ENCODE measurements at regions not wholly inside any gene's neighbourhood (a gene's known extent, or its start where the extent isn't known, plus 50 kb on each side); places are given as distances from the start of the nearest gene placed in this dataset.

DNA sequence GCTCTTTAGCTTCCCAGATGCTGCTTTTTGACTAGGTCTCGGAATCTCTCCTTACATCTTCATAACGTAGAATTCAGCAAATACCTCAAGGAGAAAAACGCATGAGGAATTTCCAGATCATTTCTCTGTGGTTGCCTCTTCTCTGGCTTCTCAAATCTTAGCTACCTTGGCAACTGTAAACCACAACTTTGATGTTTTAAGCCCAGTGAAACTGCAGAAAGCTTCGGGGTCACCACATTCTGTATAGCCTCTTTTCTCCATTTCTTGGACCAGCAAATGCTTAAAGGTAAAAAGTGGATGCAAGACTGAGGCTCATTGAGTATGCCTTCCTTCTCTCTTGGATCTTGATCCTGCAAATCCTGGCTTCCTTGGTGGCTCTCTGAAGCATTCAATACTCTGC lies 125.5 kb upstream of the FBXL4 start:
- no peak for DNase-seq (ENCODE audit: low read depth in 3 of 3)

DNA sequence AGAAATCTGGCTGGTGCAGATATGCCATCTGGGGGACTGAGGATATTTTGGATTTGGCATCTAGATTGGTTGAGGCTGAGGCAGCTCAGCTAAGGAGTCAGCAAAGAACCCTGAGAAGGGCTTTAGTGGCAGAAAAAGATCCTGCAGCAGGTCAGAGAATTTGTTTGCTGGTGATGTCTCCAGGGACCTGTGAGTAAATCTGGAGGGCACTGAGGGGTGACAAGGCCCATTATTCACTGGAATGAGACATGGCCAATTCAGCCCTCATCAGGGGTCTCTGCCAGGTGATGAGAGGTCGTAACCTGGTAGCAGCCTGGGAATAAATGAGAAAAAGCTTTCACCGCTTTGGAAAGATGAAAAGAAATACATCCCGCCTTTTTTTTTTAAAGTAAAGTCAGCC lies 118.3 kb upstream of the FBXL4 start:
- DNase-seq (ENCODE audit: low read depth in 3 of 3): no peak

DNA sequence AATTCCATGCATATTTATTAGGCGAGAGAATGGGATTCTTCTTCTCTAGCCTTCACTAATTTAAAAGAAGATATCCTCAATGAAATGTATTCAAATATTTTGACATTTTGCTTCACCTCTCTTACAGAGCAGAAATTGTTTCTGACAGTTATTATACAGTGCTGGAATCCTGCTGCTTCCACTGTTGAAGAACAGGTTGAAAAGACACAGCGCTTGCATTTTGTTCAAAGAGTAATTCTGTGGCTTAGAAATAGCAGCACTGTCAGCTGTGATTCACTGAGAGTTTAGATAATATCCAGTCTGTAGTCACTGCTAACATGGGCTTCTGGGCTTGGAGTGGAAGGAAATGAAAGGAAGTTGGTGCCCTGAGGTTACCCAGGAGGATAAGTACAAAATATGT lies 117.1 kb upstream of the FBXL4 start:
- no peak for DNase-seq (ENCODE audit: low read depth in 3 of 3)

DNA sequence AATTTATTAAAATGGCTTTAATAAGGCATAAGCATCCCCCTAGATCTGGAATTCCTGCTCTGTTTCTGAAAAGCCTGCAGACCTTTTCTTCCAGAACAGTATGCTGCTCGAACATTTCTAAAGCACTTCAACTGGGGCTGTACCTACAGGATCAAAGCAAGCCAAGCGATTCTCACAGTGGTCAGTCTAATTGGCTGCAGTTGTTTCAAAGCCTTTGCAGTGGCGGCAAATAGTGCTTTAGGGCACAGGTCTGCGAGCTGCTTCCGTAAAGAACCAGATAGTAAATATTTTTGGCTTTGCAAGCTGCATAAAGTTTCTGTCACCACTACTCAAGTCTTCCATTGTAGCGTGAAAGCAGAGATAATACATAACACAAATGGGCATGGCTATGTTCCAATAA lies 88.9 kb upstream of the FBXL4 start:
- DNase-seq (ENCODE audit: low read depth in 3 of 3): no peak

DNA sequence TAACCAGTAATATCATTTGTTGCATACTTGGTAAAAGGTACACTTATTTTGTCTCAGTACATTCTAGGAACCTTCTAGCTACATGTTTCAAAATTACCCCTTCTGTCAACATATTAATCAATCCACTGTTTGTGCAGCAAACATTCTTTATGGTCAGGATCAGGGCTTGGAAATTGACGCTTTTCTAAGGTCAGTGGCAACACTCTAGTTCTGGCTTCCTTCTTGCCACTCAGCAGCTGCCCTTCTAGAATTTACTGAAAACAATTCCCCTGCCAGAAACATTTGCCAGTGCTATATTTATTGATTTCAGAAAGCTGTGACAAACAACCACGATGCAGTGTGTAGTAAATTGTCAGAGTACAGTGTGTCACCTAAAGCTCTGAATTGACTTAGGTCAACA lies 84.7 kb upstream of the FBXL4 start:
- no peak for DNase-seq (ENCODE audit: low read depth in 3 of 3)

DNA sequence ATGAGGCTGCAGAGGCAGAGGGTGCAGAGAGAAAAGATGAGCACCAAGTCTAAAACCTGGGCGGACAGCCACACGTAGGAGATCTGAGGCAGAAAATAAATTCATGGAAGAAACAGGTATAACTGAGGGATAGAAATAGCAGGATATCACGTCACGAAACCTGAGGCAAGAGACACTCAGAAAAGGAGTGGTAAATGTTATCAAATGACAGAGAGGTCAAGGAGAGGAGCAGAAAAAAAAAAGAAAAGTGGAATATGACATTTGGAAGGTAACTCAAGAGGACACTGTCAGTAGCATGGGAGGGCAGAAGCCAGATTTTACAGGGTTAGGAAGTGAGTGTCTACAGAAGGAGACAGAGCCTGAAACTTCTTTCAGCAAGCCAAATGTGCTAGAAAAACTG lies 84.2 kb upstream of the FBXL4 start:
- no peak for DNase-seq (ENCODE audit: low read depth in 3 of 3)

DNA sequence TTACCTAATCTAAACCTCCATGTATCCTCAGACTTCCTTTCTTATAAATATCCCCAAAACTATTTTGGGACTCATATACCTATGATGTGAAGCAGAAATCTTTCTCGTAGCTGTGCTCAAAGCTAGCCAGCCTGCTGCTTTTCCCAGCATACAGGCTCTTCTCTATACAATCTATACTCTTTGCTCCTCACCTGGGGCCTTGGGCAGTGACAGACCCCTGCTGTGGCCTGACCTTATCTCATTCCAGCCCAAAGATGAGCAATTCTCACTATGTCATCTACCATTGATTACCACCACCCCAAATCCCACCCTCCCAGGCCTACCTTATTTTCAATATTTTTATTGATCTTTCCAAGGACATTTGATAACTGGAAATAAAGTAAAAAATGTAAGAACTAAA lies 83.2 kb upstream of the FBXL4 start:
- no peak for DNase-seq (ENCODE audit: low read depth in 3 of 3)

DNA sequence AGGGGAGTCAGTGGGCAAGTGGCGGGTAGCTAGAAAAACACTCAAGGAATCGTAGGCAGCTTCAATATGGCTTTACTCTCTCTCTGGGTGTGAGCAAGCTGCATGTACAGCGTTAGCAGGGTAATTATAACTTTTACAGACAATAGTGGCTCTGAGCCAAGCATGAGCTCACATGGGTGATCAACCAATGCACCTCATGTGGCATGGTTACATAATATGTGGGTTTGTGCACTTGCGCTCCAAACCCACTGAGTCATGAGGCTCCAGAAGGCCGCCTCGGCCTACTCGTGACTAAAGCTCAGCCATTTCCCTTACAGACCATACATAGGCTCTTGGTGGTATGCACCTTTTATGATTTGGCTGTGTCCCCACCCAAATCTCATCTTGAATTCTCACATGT lies 78.4 kb upstream of the FBXL4 start:
- no peak for DNase-seq (ENCODE audit: low read depth in 3 of 3)

DNA sequence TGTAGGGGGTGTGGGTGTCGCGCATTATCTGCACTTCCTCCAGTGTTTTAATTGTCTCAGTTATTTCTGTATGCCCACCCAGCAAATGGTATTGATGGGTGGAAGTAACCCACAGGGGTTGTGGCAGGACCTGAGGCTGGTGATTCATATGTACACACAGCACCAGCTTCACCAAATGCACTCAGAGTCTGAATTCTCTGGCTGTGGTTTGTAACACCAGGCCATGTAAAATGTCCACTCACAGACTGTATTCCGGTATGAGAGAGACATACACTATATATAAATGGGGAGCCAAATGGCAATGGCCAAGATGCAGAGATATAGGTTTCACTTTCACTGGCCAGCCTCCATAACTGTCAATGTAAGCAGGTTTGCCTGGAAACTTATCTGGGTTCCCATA lies 76.3 kb upstream of the FBXL4 start:
- no peak for DNase-seq (ENCODE audit: low read depth in 3 of 3)

DNA sequence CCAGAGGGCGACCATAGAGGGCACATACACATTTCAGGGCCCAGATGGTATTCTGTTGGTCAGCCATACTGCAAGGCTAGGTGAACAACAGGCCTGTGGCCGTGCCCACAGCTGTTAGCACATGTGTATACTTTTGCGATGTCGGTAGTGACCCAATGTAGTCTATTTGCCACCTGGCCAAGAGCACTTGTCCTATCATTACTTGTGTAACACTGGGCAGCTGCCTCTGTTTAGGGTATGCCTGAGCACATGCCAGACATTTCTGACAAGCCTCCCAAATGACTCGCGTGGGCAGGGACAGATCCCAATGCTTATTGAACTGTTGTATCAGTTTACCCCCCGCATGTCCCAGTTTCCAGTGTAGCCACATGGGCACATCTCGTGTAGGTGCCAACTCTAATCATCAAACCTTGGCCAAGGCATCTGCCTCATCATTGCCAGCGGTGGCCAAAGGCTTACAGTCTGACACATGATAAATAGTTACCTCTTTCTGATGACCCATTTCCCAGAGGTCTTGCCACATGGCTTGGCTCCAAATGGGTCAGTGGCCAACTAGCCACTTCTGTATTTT lies 74.4 kb upstream of the FBXL4 start:
- no peak for DNase-seq (ENCODE audit: low read depth in 3 of 3)

DNA sequence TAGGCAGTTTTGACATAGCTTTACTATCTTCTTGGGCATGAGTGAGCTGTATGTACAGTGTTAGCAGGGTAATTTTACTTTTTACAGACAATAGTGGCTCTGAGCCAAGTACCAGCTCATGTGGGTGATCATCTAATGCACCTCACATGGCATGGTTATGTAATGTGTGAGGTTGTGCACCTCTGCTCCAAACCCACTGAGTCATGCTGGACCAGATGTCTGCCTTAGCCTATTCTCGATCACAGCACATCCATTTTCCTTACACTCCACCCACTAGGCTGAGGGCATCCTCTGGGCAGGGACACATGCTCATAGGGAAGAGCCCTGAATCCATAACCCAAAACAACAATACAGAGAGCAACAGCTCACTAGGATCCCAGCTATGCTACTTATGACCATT lies 71.6 kb upstream of the FBXL4 start:
- DNase-seq (ENCODE audit: low read depth in 3 of 3): no peak

DNA sequence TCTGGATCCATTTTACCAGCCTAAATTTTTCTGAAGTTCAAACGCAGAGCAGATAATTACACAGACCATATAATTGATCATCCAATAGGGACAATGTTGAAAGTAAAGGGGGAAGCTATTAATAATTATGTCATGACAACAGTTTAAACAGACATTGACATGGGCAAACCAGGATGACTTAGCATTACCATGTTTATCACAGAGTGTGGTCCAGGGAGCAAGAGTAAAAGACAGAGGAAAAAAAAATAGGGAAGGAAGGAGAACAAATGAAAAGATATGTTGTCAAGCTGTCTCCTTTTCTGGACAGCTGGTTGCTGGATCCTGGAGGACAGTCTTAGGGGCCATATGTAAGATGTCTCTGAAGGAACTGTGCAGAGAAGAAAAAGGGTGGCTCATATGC lies 69.4 kb upstream of the FBXL4 start:
- no peak for DNase-seq (ENCODE audit: low read depth in 3 of 3)

DNA sequence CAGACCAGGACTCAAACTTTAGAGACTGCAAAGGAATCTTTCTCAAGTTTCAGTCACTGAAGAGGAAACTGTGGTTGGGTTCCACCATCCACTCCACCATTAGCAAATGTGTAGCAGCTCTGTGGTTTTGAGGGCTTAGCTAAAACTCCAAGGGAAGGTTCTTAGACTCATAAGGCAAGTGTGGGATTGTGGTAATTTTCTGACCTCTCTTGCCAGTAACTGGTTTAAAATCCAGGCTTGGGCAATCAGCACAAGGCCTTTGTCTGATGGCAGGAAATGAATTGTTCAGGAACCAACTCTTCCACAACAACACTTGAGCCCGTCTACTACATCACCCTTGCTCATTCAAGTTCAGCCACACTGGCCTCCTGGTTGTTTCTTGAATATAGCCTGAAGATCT lies 68.6 kb upstream of the FBXL4 start:
- DNase-seq (ENCODE audit: low read depth in 3 of 3): no peak

DNA sequence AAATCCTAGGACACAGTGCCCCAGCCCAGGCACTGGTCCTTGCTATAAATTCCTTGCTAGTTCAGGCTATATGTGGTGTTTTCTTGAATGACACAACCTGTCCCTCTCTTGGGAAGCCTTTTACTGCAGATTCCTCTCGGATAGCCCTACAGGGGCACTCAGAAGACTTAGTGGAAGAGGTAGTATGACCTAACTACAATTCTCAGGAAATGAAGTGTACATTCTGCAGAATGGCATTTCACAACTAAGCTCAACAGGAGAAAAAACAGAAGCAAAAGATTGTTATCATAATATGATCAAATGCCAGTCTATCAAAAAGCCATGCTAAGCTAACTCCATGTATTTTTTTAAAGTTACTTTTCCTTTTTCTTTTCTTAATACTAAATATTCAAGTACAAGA lies 66.3 kb upstream of the FBXL4 start:
- no peak for DNase-seq (ENCODE audit: low read depth in 3 of 3)

DNA sequence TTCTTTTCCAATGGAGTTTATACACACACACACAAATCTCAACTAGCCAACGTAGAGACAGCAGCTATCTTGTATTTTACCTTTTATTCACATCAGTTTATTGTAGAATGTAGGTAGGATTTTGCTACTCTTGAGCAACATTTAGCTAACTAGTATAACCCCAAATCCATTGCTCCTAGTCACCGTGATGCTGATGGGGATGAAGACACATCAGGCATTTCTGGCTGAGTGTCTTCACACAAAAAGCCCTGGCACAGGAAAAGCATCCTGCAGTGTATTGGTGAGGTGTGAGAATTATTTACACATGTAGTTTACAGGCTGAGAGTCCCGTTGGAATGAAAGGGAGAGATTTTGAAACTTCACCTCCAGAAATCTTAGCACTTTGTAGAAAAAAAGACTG lies 65.9 kb upstream of the FBXL4 start:
- no peak for DNase-seq (ENCODE audit: low read depth in 3 of 3)

DNA sequence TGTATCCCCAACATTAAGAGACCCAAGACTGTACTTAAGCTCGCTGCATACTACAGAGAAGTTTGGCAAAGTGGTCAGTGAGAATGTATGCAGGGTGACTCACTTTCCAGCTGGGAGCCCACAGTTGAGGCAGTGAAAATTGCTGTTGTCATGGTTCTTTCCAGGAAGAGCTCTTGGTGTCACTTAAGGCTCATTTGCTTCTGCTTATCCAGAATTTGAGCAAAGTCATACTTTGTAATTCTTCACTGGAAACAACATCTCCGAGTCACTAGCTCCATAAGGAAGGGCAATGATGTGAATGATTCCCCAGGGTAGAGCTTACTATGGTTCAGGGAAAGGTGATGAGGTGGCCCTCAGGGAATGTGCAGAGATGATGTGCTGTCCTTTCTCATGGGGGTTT lies 65.4 kb upstream of the FBXL4 start:
- DNase-seq (ENCODE audit: low read depth in 3 of 3): no peak

DNA sequence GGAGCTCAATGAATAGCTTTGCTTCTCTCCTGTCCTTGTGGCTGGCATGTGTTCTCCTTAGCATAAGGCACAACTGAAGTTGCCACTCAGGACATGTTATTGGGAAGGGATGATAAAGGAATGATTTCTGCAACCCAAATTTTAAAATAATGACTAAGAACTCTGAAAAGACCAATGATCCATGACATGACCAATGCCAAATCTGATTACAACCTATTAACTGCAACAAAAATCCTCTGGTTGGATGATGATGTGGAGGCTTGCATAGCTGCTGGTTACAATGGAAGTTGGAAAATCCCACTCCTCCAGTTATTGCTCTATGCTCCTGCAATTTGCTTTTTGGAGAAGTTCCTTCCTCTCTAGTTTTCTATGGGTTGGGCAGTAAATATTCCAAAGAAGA lies 63.4 kb upstream of the FBXL4 start:
- no peak for DNase-seq (ENCODE audit: low read depth in 3 of 3)

DNA sequence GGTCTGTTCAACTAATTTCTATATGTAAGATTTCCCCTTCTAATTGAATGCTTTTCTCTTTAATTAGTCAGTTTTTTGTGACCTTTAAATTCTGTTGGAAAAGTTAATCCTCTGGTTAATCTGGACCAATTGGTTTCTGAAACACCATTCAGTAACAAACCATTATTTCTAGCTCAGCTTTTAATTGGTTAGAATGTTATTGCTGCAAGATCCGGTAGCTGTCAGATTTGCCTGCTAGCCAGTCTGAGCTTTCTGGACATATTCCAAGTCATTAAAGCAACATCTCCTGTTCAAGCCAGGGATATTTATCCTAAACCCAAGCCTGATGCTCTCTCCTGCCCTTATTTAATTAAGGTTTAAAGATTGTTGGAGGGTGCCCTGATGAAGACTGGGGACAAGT lies 55.1 kb upstream of the FBXL4 start:
- DNase-seq (ENCODE audit: low read depth in 3 of 3): no peak

DNA sequence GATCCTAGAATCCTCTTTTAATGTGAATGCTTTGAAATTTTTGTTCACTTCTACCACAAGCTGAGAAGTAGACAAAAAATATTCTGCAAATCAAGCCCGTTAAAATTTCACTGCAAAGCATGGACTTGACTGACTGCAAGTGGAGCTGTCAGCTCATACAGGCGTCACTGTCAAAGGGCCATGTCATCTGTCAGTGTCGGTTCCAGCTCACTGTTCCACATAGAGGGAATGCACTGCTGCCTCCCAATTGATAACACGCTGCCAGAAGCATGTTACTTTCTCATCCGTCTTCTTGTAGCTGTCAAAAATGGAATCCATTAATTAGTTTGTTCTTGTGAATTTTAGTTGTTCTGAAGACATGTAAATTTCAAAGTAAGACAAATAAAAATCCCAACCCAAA lies 50.4 kb upstream of the FBXL4 start:
- DNase-seq (ENCODE audit: low read depth in 3 of 3): no peak

Measured in stimulated activated CD4-positive, alpha-beta T cell treated with anti-CD3 and anti-CD28 coated beads, TNF-alpha, amount 100 ng/mL, for 48 hours (primary cell).